Gastrocnemius medialis (tissue), 4 donors: ENCODE measurements at regions not wholly inside any gene's neighbourhood (a gene's known extent, or its start where the extent isn't known, plus 50 kb on each side); places are given as distances from the start of the nearest gene placed in this dataset.

Source experiments
- CTCF ChIP-seq, 5 experiments: fragments of 450-650 bp in 3 of 5; fragments of 200-600 bp in 2 of 5; sonication (generic) in 2 of 5; IDR thresholded peaks in 4 of 5; conservative IDR thresholded peaks in 1 of 5; 1 replicate in 4 of 5; 2 replicates in 1 of 5; pipeline ENCODE4 v1.5.1; 2016 to 2019; ENCODE audit warnings: antibody characterized with exemption in 5 of 5, mild to moderate bottlenecking in 3 of 5, moderate library complexity in 3 of 5
- POLR2A ChIP-seq, 2 donors: fragments of 450-650 bp; IDR thresholded peaks; one replicate each; pipeline ENCODE4 v1.6.1; 2017; ENCODE audit warnings: antibody characterized with exemption in 2 of 2, mild to moderate bottlenecking in 2 of 2, moderate library complexity in 2 of 2

- TF ChIP-seq CTCF (IDR thresholded peaks at IDR 0.05 in 4 of 5, conservative IDR thresholded peaks at IDR 0.05 in 1 of 5) (no peak), POLR2A (IDR thresholded peaks at IDR 0.05) (no peak)
These were observed 178.6 kb upstream of the INHBA start for GRCh38 chr7:41881331-41882130.
